NB4 (cell line): ENCODE measurements at regions not wholly inside any gene's neighbourhood (a gene's known extent, or its start where the extent isn't known, plus 50 kb on each side); places are given as distances from the start of the nearest gene placed in this dataset.

Source experiments
- DNase-seq: peaks from one replicate; pipeline ENCODE4 v3.0.0; 2010; ENCODE audit warnings: low read depth
- H3K4me3 ChIP-seq: one replicate; pipeline ENCODE4 v1.5.1; 2011; ENCODE audit warnings: mild to moderate bottlenecking, low read depth, low read length, moderate library complexity
- CTCF ChIP-seq: IDR thresholded peaks from one replicate; pipeline ENCODE4 v1.5.1; 2012; ENCODE audit warnings: low read depth, low read length
- MAX ChIP-seq: IDR thresholded peaks from 2 replicates; pipeline ENCODE4 v1.6.1; 2011; ENCODE audit warnings: low read depth, low read length
- MYC ChIP-seq: IDR thresholded peaks from 2 replicates; pipeline ENCODE4 v1.6.1; 2011; ENCODE audit warnings: low read depth, low read length
- POLR2A ChIP-seq: IDR thresholded peaks from 2 replicates; pipeline ENCODE4 v1.6.1; 2011; ENCODE audit warnings: mild to moderate bottlenecking; ENCODE audit not compliant: insufficient read length; ENCODE audit errors: extremely low read depth

GRCh38 chr14:95402176-95402575 lies 82.5 kb upstream of the CLMN start:
- DNase-seq: no peak
- H3K4me3 ChIP-seq: no peak overlapping the region
- no peak for TF ChIP-seq MAX
- no peak for TF ChIP-seq MYC
- no peak for TF ChIP-seq CTCF
- TF ChIP-seq POLR2A: no peak

- DNase-seq: no peak
- TF ChIP-seq CTCF (no peak), MAX (no peak), MYC (no peak), POLR2A (no peak)
- H3K4me3 ChIP-seq: no peak overlapping the region
These were observed 79.2 kb upstream of the CLMN start for GRCh38 chr14:95398630-95399547.

- H3K4me3 ChIP-seq: no peak overlapping the region
- no peak for TF ChIP-seq CTCF
- no peak for TF ChIP-seq MAX
- TF ChIP-seq POLR2A: no peak
- TF ChIP-seq MYC: no peak
- DNase-seq: no peak
These were observed 77.6 kb upstream of the CLMN start for GRCh38 chr14:95397325-95397724.

- TF ChIP-seq POLR2A: no peak
- TF ChIP-seq MAX: no peak
- TF ChIP-seq CTCF: no peak
- TF ChIP-seq MYC: no peak
- no peak overlapping the region for H3K4me3 ChIP-seq
- no peak for DNase-seq
These were observed 76.5 kb upstream of the CLMN start for GRCh38 chr14:95396221-95396620.

GRCh38 chr14:95395098-95395737 lies 75.5 kb upstream of the CLMN start:
- DNase-seq: no peak
- no peak for TF ChIP-seq CTCF
- no peak for TF ChIP-seq POLR2A
- TF ChIP-seq MAX: no peak
- TF ChIP-seq MYC: no peak

More at GRCh38 chr14:95395098-95395737, 75.5 kb upstream of the CLMN start:
- no peak overlapping the region for H3K4me3 ChIP-seq
